Heart left ventricle (tissue), 13 donors: ENCODE measurements at regions not wholly inside any gene's neighbourhood (a gene's known extent, or its start where the extent isn't known, plus 50 kb on each side); places are given as distances from the start of the nearest gene placed in this dataset.

ENCODE experiments used
- POLR2A ChIP-seq, 2 donors: fragments of 450-650 bp; IDR thresholded peaks; one replicate each; pipeline ENCODE4 v1.6.1; 2017; ENCODE audit warnings: antibody characterized with exemption in 2 of 2, mild to moderate bottlenecking in 2 of 2, moderate library complexity in 2 of 2
- TF ChIP-seq, protein P1 (sequence below), 12 donors: fragments of 200-600 bp; sonication (generic) in 4 of 12; IDR thresholded peaks; one replicate each; pipeline versions ENCODE4 v1.5.0 to v1.8.0; 2018 to 2022; ENCODE audit warnings: antibody characterized with exemption in 12 of 12, mild to moderate bottlenecking in 5 of 12
- donor health status: ischemic (EF 13 %, LVEDD 7.1; RV severe dilation, severe dysfunction).
- donor health status: DM: no; HTN: yes; CAD: no.
- donor health status: DM: no; HTN: no; CAD: no.
- donor health status: ischemic (EF 25% LVEDD 6.9; RV normal size, moderate dysfunction).
- donor health status: ischemic (EF 25% LVEDD 5.7; RV mildly dilated, moderate dysfunction).
- donor health status: ischemic (EF 35%, LVEDD 5.7; RV mildly dilated, moderate dysfunction).
- donor health status: nonischemic (EF 11% LVEDD 7.7; RV severe dilation, severe dysfunction).
- donor health status: DM: yes; HTN: yes; CAD: no.
- donor health status: PGD.
- donor health status: ischemic (EF 29% LVEDD 5.4; RV normal size, mild dysfunction).
- donor health status: nonischemic (EF 23%, LVEDD 6.1; RV moderate dilation, normal function).

DNA sequence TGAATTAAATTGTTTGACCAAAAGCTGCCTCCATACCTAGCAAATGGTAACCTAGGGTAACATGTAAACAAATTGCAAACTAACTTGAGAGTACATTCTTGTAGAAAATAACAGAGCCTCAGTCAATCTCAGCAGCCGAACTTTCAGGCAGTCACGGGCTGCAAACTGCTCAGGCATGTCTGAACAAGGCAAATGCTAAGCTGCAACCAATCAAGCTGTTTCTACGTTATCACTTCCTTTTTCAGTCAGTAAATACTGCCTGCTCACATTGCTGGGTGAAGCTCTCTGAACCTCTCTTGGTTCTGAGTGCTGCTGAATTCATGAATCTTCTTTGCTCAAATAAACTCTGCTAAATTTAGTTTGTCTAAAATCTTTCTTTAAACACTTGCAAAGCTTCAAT is 1212.4 kb downstream of the SORCS1 start:
- TF ChIP-seq POLR2A (IDR thresholded peaks at IDR 0.05) = no peak
- TF ChIP-seq, protein P1, sequence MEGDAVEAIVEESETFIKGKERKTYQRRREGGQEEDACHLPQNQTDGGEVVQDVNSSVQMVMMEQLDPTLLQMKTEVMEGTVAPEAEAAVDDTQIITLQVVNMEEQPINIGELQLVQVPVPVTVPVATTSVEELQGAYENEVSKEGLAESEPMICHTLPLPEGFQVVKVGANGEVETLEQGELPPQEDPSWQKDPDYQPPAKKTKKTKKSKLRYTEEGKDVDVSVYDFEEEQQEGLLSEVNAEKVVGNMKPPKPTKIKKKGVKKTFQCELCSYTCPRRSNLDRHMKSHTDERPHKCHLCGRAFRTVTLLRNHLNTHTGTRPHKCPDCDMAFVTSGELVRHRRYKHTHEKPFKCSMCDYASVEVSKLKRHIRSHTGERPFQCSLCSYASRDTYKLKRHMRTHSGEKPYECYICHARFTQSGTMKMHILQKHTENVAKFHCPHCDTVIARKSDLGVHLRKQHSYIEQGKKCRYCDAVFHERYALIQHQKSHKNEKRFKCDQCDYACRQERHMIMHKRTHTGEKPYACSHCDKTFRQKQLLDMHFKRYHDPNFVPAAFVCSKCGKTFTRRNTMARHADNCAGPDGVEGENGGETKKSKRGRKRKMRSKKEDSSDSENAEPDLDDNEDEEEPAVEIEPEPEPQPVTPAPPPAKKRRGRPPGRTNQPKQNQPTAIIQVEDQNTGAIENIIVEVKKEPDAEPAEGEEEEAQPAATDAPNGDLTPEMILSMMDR (IDR thresholded peaks at IDR 0.05) = no peak
